Fibroblast of the aortic adventitia (primary cell): ENCODE measurements at regions not wholly inside any gene's neighbourhood (a gene's known extent, or its start where the extent isn't known, plus 50 kb on each side); places are given as distances from the start of the nearest gene placed in this dataset.
"Not testable (repeated sequence)": the region's sequence is repeated elsewhere in the genome, so short reads cannot be mapped to it uniquely, and the experiment has no call there.

ENCODE experiments used
- DNase-seq: peaks from one replicate; pipeline ENCODE4 v3.0.0-alpha.2; 2010; ENCODE audit warnings: low read depth
- H3K4me3 ChIP-seq: 2 replicates; pipeline ENCODE4 v1.5.1; 2011; ENCODE audit warnings: low read depth, mild to moderate bottlenecking, control low read depth, low read length, moderate library complexity
- CTCF ChIP-seq: IDR thresholded peaks from 2 replicates; pipeline ENCODE4 v1.5.1; 2011; ENCODE audit warnings: mild to moderate bottlenecking, low read length, control low read depth, inconsistent platforms; ENCODE audit not compliant: insufficient read depth

GRCh38 chr7:29649876-29650275 is 86.2 kb downstream of the PRR15 start:
- no peak for DNase-seq
- no peak overlapping the region for H3K4me3 ChIP-seq
- no peak for TF ChIP-seq CTCF

GRCh38 chr7:29651477-29651876 is 87.8 kb downstream of the PRR15 start:
- TF ChIP-seq CTCF = no peak
- DNase-seq = no peak
- H3K4me3 ChIP-seq = no peak overlapping the region

GRCh38 chr7:29652556-29652955 is 88.9 kb downstream of the PRR15 start:
- H3K4me3 ChIP-seq = no peak overlapping the region
- peak; percentile 28 for DNase-seq

GRCh38 chr7:29654340-29654739 is 90.7 kb downstream of the PRR15 start:
- DNase-seq, H3K4me3 ChIP-seq: not testable (repeated sequence)

More at GRCh38 chr7:29652556-29652955, 88.9 kb downstream of the PRR15 start:
- TF ChIP-seq CTCF = no peak

GRCh38 chr7:29657288-29657687 is 93.7 kb downstream of the PRR15 start:
- no peak for TF ChIP-seq CTCF
- H3K4me3 ChIP-seq = no peak overlapping the region
- DNase-seq = no peak

DNA sequence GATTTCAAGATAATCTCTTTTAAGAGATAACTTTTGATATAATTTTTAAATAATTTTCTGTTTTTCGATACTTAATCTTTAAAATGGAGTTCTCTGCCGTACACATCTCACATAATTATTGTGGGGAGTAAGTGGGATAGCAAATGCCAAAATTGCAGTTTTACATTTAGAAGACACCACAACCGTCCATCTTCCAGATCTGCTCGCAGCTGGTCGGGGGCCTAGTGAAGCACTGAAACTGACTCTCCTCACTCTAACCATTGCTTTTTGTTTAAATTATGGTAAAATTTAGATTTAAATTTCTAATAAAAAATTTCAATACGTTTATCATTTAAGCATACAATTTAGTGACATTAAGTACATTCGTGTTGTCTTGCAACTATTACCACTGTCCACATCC is 94.2 kb downstream of the PRR15 start:
- no peak for DNase-seq
- TF ChIP-seq CTCF = no peak

DNA sequence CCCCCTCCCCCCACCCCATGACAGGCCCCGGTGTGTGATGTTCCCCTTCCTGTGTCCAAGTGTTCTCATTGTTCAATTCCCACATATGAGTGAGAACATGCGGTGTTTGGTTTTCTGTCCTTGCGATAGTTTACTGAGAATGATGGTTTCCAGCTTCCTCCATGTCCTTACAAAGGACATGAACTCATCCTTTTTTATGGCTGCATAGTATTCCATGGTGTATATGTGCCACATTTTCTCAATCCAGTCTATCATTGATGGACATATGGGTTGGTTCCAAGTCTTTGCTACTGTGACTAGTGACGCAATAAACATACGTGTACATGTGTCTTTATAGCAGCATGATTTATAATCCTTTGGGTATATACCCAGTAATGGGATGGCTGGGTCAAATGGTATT is 95.6 kb downstream of the PRR15 start:
- not testable (repeated sequence) for H3K4me3 ChIP-seq, DNase-seq

More for the DNA sequence above, 94.2 kb downstream of the PRR15 start:
- no peak overlapping the region for H3K4me3 ChIP-seq

DNA sequence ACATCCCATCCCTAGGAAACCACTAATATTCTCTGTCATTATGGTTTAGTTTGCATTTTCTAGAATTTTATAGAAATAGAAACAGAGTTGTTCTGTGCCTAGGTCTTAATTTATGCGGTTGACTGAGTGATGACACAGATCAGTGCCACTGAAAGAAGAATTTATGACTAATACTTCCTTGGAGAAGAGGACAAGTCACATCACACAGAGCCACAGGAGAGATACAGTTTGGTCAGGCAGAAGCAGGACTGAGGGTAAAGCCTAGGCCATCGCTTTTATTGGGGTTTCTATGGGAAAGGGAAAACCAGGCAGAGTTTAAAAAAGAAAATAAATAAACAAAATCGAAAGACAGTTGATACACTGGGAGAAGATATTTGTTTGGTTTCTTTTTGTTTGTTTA is 99.3 kb downstream of the PRR15 start:
- not testable (repeated sequence) for H3K4me3 ChIP-seq, DNase-seq

- DNase-seq, H3K4me3 ChIP-seq: not testable (repeated sequence)
Measured at GRCh38 chr7:29664999-29665398, 101.4 kb downstream of the PRR15 start.

DNA sequence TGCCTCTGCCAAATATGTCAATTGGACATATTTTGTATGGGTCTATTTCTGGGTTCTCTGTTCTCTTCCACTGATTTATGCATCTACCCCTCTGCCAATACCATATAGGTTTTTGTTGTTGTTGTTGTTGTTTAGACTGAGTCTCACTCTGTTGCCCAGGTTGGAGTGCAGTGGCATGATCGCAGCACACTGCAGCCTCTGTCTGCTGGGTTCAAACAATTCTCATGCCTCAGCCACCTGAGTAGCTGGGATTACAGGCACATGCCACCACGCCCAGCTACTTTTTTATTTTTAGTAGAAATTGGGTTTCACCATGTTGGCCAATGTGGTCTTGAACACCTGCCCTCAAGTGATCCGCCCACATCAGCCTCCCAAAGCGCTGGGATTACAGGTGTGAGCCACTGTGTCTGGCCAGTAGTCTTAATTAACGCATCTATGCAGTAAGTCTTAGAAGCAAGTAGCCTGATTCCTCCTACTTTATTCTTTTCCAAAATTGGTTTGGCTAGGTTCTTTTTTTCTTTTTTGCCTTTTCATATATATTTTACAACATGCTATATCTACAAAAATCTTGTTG is 103.5 kb downstream of the PRR15 start:
- not testable (repeated sequence) for DNase-seq, H3K4me3 ChIP-seq

DNA sequence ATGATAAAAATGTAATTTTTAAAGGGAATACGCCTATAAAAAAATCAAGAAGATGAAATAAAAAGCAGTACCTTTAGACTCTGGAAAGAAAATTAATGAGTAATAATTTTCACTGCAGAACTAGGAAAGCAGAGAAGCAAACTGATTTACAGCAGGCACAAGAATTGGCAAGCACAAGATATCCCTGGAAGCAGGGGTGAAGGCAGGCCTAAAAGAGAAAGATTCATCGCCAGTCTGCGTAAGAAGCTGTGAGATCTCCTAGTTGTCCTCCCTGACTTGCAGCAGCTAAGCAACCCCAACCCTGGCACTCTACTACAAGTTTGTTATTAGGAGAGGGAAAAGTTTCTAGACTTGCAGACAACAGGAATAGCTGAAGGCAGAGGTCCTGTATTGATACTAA is 107.7 kb downstream of the PRR15 start:
- not testable (repeated sequence) for H3K4me3 ChIP-seq, DNase-seq

- DNase-seq, H3K4me3 ChIP-seq: not testable (repeated sequence)
Measured at GRCh38 chr7:29673635-29674034, 110.0 kb downstream of the PRR15 start.

DNA sequence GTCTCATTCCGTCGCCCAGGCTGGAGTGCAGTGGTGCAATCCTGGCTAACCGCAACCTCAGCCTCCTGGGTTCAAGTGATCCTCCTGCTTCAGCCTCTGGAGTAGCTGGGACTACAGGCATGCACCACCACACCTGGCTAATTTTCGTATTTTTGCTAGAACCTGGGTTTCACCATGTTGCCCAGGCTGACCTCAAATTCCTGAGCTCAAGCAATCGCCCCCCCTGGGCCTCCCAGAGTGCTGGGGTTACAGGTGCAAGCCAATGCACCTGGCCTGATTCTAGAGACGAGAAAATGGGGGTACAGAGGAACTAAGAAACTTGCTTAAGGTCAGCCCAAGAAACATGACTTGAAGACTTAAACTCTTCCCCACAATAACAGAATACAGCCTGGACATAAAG is 111.0 kb downstream of the PRR15 start:
- H3K4me3 ChIP-seq, DNase-seq: not testable (repeated sequence)
